ENCODE measurements at regions not wholly inside any gene's neighbourhood (a gene's known extent, or its start where the extent isn't known, plus 50 kb on each side); places are given as distances from the start of the nearest gene placed in this dataset.

DNA sequence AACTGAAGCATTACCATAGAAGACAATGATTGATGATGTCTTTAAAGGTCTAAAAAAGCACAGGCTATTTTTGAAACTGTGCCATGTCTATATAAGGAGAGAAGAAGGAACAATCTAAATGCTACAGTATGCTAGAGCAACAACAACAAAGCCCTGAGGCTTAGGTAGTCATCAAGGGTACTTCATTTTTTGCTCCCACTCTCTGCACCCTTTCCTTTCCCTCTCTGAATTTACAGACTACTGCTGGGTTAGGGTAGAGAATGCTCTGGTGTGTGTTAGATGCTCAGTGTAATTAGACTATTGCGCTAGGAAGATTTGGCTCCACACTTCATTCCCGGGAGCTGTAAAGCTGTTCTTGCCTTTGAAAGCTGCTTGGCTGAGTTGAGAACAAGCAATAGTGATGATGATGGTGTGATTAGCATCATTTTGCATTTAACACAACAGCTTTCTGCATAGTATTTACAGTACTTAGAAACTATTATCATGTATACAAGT lies 1262.5 kb upstream of the CITED2 start:
- no peak overlapping the region for H3K27ac ChIP-seq
- no peak for DNase-seq
- no peaks in the 10 kb centered on the region for H3K27me3 ChIP-seq
- TF ChIP-seq POLR2A (IDR thresholded peaks at IDR 0.05) (no peak), CTCF (IDR thresholded peaks at IDR 0.05) (no peak)
- H3K4me3 ChIP-seq: no peak overlapping the region
- H3K9me3 ChIP-seq: no peaks in the 10 kb centered on the region
- WGBS, 2 donors: 68 to 75% methylated on average over 2 of the region's 2 CpGs
- intact Hi-C loops (cut with DNase I; ENCODE audit: low total_unique reads): no loop called here
- no peaks in the 10 kb centered on the region for H3K36me3 ChIP-seq (ENCODE audit: low read depth, missing control alignments)
- H3K4me1 ChIP-seq: no peaks in the 10 kb centered on the region

DNA sequence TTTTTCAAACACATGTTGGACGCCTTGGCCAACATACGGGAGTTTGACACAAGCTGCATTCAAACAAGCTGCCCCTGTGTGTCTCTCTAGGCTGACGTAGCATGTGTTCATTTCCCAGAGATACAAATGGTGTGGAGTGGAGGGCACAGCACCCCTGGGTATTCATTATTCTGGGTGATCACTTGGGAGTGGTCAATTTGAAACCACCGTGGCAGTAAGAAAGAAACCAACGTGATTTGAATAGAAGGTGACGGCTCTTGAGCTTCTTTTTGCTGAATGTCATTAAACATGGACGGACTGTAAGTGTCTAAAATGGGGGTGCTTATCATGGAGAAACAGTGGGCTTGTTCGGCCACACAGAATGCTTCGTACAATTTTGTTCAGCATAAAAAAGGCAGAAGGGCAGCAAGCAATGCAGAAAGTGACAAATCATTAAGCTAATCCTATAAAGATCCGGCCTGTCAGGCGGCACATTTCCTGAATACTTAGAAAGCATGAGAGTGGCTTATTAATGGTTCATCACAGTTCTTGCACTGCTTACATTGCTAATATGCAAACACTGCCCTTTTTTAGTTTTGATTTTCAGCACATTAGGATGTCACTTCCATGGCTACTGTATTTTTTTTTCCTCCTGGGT lies 1261.9 kb upstream of the CITED2 start:
- WGBS, 2 donors: 89 to 92% methylated on average over 11 of the region's 11 CpGs
- no peak for TF ChIP-seq CTCF (IDR thresholded peaks at IDR 0.05)
- no peak for TF ChIP-seq POLR2A (IDR thresholded peaks at IDR 0.05)
- H3K27me3 ChIP-seq: no peaks in the 10 kb centered on the region
- no peaks in the 10 kb centered on the region for H3K36me3 ChIP-seq (ENCODE audit: low read depth, missing control alignments)
- no peak overlapping the region for H3K4me3 ChIP-seq
- DNase-seq: no peak
- intact Hi-C loops (cut with DNase I; ENCODE audit: low total_unique reads): no loop called here
- H3K4me1 ChIP-seq: no peaks in the 10 kb centered on the region
- H3K9me3 ChIP-seq: no peaks in the 10 kb centered on the region
- no peak overlapping the region for H3K27ac ChIP-seq

DNA sequence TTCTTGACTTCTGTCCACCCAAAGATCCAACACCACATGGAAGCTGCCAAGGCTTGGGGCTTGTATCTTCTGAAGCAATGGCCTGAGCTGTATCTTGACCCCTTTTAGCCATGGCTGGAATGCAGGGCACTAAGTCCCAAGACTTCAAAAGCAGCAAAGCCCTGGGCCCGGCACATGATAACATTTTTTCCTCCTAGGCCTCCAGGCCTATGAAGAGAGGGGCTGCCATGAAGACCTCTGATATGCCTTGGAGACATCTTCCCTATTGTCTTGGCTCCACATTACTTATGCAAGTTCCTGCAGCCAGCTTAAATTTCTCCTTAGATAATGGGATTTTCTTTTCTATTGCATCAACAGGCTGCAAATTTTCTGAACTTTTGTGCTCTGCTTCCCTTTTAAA lies 1252.6 kb upstream of the CITED2 start:
- WGBS, 2 donors: 91% methylated on average over 1 of the region's 1 CpG
- Histone ChIP-seq H3K27me3 (no peaks in the 10 kb centered on the region), H3K4me3 (no peak overlapping the region), H3K36me3 (ENCODE audit: low read depth, missing control alignments) (no peaks in the 10 kb centered on the region), H3K27ac (no peak overlapping the region), H3K9me3 (no peaks in the 10 kb centered on the region), H3K4me1 (no peaks in the 10 kb centered on the region)
- TF ChIP-seq CTCF (IDR thresholded peaks at IDR 0.05): no peak
- no peak for TF ChIP-seq POLR2A (IDR thresholded peaks at IDR 0.05)
- no peak for DNase-seq
- intact Hi-C loops (cut with DNase I; ENCODE audit: low total_unique reads): no loop called here

GRCh38 chr6:140623498-140623897 lies 1249.0 kb upstream of the CITED2 start:
- H3K36me3 ChIP-seq (ENCODE audit: low read depth, missing control alignments): no peaks in the 10 kb centered on the region
- H3K4me3 ChIP-seq: no peak overlapping the region
- TF ChIP-seq CTCF (IDR thresholded peaks at IDR 0.05) (no peak), POLR2A (IDR thresholded peaks at IDR 0.05) (no peak)
- H3K9me3 ChIP-seq: no peaks in the 10 kb centered on the region
- no peaks in the 10 kb centered on the region for H3K4me1 ChIP-seq
- no peak overlapping the region for H3K27ac ChIP-seq
- 48 to 59% methylated on average over 3 of the region's 3 CpGs for WGBS, 2 donors
- no peak for DNase-seq
- intact Hi-C loops (cut with DNase I; ENCODE audit: low total_unique reads): no loop called here
- H3K27me3 ChIP-seq: no peaks in the 10 kb centered on the region

GRCh38 chr6:140620496-140620895 lies 1246.0 kb upstream of the CITED2 start:
- H3K9me3 ChIP-seq: no peaks in the 10 kb centered on the region
- TF ChIP-seq CTCF (IDR thresholded peaks at IDR 0.05) (no peak), POLR2A (IDR thresholded peaks at IDR 0.05) (no peak)
- no peaks in the 10 kb centered on the region for H3K27me3 ChIP-seq
- H3K4me3 ChIP-seq: no peak overlapping the region
- no peaks in the 10 kb centered on the region for H3K4me1 ChIP-seq
- no peak for DNase-seq
- no peak overlapping the region for H3K27ac ChIP-seq
- H3K36me3 ChIP-seq (ENCODE audit: low read depth, missing control alignments): no peaks in the 10 kb centered on the region
- 86 to 88% methylated on average over 1 of the region's 1 CpG for WGBS, 2 donors
- intact Hi-C loops (cut with DNase I; ENCODE audit: low total_unique reads): no loop called here
